ENCODE measurements at regions not wholly inside any gene's neighbourhood (a gene's known extent, or its start where the extent isn't known, plus 50 kb on each side); places are given as distances from the start of the nearest gene placed in this dataset.

GRCh38 chr10:111650088-111650487 lies 533.5 kb downstream of the GPAM start:
- no peaks in the 10 kb centered on the region for H3K36me3 ChIP-seq (ENCODE audit: control insufficient read depth in 2 of 2, insufficient read depth in 2 of 2, low read length in 1 of 2)
- ChIA-PET SMC1A (ENCODE audit: uncharacterized antibody, unreplicated experiment) (no interaction called here), CTCF (no interaction called here), RAD21 (ENCODE audit: unreplicated experiment) (no interaction called here), POLR2A (no interaction called here)
- DNase-seq (ENCODE audit: low read depth, low spot score) (no peak), FAIRE-seq (no peak), ATAC-seq (no peak)
- H3K4me3 ChIP-seq = no peak overlapping the region
- BruUV-seq (replicated peaks) = no TSS peak
- no peak overlapping the region for H3K27ac ChIP-seq (ENCODE audit: control insufficient read depth, insufficient read depth)
- TF ChIP-seq ZSCAN29 (IDR thresholded peaks at IDR 0.05) (no peak), RUNX3 (IDR thresholded peaks at IDR 0.05; ENCODE audit: low read length) (no peak), NRF1 (conservative IDR thresholded peaks at IDR 0.05; ENCODE audit: low read depth, low read length) (no peak), ZNF217 (IDR thresholded peaks at IDR 0.05) (no peak), ZNF274 (IDR thresholded peaks at IDR 0.05; ENCODE audit: insufficient read depth, insufficient read length) (no peak), JUNB (IDR thresholded peaks at IDR 0.05) (no peak), ZBED1 (IDR thresholded peaks at IDR 0.05; ENCODE audit: borderline replicate concordance) (no peak), SIX5 (IDR thresholded peaks at IDR 0.05; ENCODE audit: low read depth, low read length, severe bottlenecking) (no peak), GABPA (IDR thresholded peaks at IDR 0.05; ENCODE audit: low read depth) (no peak), RCOR1 (conservative IDR thresholded peaks at IDR 0.05; ENCODE audit: low read depth, low read length) (no peak), EP300 (IDR thresholded peaks at IDR 0.05; ENCODE audit: borderline replicate concordance in 1 of 2, control insufficient read depth in 1 of 2, low read depth in 2 of 2, low read length in 2 of 2) (no peak), E4F1 (IDR thresholded peaks at IDR 0.05; ENCODE audit: borderline replicate concordance, partially characterized antibody) (no peak)
- H3K4me1 ChIP-seq (ENCODE audit: control insufficient read depth, insufficient read depth, low read length) = no peaks in the 10 kb centered on the region
- no peaks in the 10 kb centered on the region for H3K9me3 ChIP-seq (replicated peaks; ENCODE audit: control insufficient read depth, insufficient read depth, low read length)
- no peak overlapping the region for H3K9ac ChIP-seq (ENCODE audit: control insufficient read depth, insufficient read depth, low read length)
- 25% methylated on average over 2 of the region's 2 CpGs for WGBS (ENCODE audit: insufficient coverage, insufficient replicate concordance, low lambda C conversion rate, missing lambda C conversion rate)
- in situ Hi-C loops (cut with MboI) (no loop called here), intact Hi-C loops (cut with micrococcal nuclease; ENCODE audit: unreplicated experiment) (no loop called here)
- no peaks in the 10 kb centered on the region for H3K79me2 ChIP-seq (ENCODE audit: control insufficient read depth, insufficient read depth, low read length)
- H3K27me3 ChIP-seq (replicated peaks in 1 of 2; ENCODE audit: control insufficient read depth in 2 of 2, insufficient read depth in 2 of 2, low read length in 1 of 2) = no peaks in the 10 kb centered on the region
- H2AFZ ChIP-seq (ENCODE audit: control insufficient read depth, low read depth, low read length) = no peak overlapping the region
- no peaks in the 10 kb centered on the region for H4K20me1 ChIP-seq (ENCODE audit: control insufficient read depth, insufficient read depth)
- H3K4me2 ChIP-seq (ENCODE audit: control insufficient read depth, insufficient read depth) = no peak overlapping the region
